DND-41 (cell line): ENCODE measurements at regions not wholly inside any gene's neighbourhood (a gene's known extent, or its start where the extent isn't known, plus 50 kb on each side); places are given as distances from the start of the nearest gene placed in this dataset.
A peak's percentile ranks its signal among the peaks of the same experiment; 100 is the strongest.

Experiments used
- ATAC-seq: fragments of 200-7000 bp; cut with Tn5 transposase; 3 replicates; pipeline ENCODE4 v1.9.1; 2021; ENCODE audit warnings: low read depth; ENCODE audit not compliant: insufficient read depth
- DNase-seq: peaks from one replicate; pipeline ENCODE4 v3.0.0-alpha.2; 2020
- H2AFZ ChIP-seq: 2 replicates; pipeline ENCODE4 v1.6.0; 2012; ENCODE audit warnings: low read depth, low read length
- H3K27ac ChIP-seq: 2 replicates; pipeline ENCODE4 v1.5.1; 2012; ENCODE audit warnings: low read length, inconsistent platforms
- H3K27me3 ChIP-seq: fragments of 200-600 bp; sonication (generic); 2 replicates; pipeline ENCODE4 v1.6.0; 2012; ENCODE audit warnings: low read length, mild to moderate bottlenecking, inconsistent platforms; ENCODE audit not compliant: insufficient read depth, poor library complexity
- H3K36me3 ChIP-seq: 2 replicates; pipeline ENCODE4 v1.5.1; 2012; ENCODE audit warnings: low read length, inconsistent platforms; ENCODE audit not compliant: insufficient read depth
- H3K4me1 ChIP-seq: 2 replicates; pipeline ENCODE4 v1.5.1; 2012; ENCODE audit warnings: mild to moderate bottlenecking, low read length; ENCODE audit not compliant: insufficient read depth
- H3K4me2 ChIP-seq: 2 replicates; pipeline ENCODE4 v1.6.0; 2012; ENCODE audit warnings: mild to moderate bottlenecking, moderate library complexity, low read length, inconsistent platforms; ENCODE audit not compliant: insufficient read depth
- H3K4me3 ChIP-seq, 2 experiments: fragments of 200-600 bp in 1 of 2; shearing (Covaris generic) in 1 of 2; 2 replicates each; pipeline ENCODE4 v1.5.1; 2012 to 2016; ENCODE audit warnings: inconsistent platforms in 2 of 2, low read length in 2 of 2, mild to moderate bottlenecking in 2 of 2, low read depth in 1 of 2, moderate library complexity in 1 of 2
- H3K79me2 ChIP-seq: 2 replicates; pipeline ENCODE4 v1.6.0; 2012; ENCODE audit warnings: low read length, inconsistent platforms; ENCODE audit not compliant: insufficient read depth
- H3K9ac ChIP-seq: 2 replicates; pipeline ENCODE4 v1.6.0; 2012; ENCODE audit warnings: low read depth, mild to moderate bottlenecking, inconsistent platforms, low read length, moderate library complexity
- H3K9me3 ChIP-seq: 2 replicates; pipeline ENCODE4 v1.5.1; 2012; ENCODE audit warnings: low read length, moderate library complexity, mild to moderate bottlenecking, inconsistent platforms; ENCODE audit not compliant: insufficient read depth, severe bottlenecking
- H4K20me1 ChIP-seq: 2 replicates; pipeline ENCODE4 v1.6.0; 2012; ENCODE audit warnings: low read length; ENCODE audit not compliant: insufficient read depth
- EZH2 ChIP-seq: IDR thresholded peaks from 3 replicates; pipeline ENCODE4 v1.6.1; 2012; ENCODE audit warnings: borderline replicate concordance, low read depth, mild to moderate bottlenecking, moderate library complexity, low read length, inconsistent platforms; ENCODE audit not compliant: severe bottlenecking
- TF ChIP-seq, protein P1 (sequence below): IDR thresholded peaks from 2 replicates; pipeline ENCODE4 v1.5.1; 2012; ENCODE audit warnings: borderline replicate concordance, low read length, moderate library complexity, mild to moderate bottlenecking; ENCODE audit not compliant: poor library complexity, severe bottlenecking; ENCODE audit errors: extremely low read depth

- Histone ChIP-seq H3K4me3 (no peak overlapping the region), H3K27me3 (no peaks in the 10 kb centered on the region), H3K79me2 (no peaks in the 10 kb centered on the region), H3K9ac (no peak overlapping the region), H3K36me3 (no peaks in the 10 kb centered on the region), H3K4me2 (no peak overlapping the region), H3K9me3 (no peaks in the 10 kb centered on the region), H4K20me1 (no peaks in the 10 kb centered on the region), H2AFZ (no peak overlapping the region), H3K27ac (no peak overlapping the region), H3K4me1 (no peaks in the 10 kb centered on the region)
- TF ChIP-seq, protein P1, sequence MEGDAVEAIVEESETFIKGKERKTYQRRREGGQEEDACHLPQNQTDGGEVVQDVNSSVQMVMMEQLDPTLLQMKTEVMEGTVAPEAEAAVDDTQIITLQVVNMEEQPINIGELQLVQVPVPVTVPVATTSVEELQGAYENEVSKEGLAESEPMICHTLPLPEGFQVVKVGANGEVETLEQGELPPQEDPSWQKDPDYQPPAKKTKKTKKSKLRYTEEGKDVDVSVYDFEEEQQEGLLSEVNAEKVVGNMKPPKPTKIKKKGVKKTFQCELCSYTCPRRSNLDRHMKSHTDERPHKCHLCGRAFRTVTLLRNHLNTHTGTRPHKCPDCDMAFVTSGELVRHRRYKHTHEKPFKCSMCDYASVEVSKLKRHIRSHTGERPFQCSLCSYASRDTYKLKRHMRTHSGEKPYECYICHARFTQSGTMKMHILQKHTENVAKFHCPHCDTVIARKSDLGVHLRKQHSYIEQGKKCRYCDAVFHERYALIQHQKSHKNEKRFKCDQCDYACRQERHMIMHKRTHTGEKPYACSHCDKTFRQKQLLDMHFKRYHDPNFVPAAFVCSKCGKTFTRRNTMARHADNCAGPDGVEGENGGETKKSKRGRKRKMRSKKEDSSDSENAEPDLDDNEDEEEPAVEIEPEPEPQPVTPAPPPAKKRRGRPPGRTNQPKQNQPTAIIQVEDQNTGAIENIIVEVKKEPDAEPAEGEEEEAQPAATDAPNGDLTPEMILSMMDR: no peak
- no peak for TF ChIP-seq EZH2
- no peak for DNase-seq
- ATAC-seq: no peak
These were observed 189.7 kb upstream of the ITM2A start for GRCh38 chrX:79556800-79557199.

GRCh38 chrX:79530310-79531108 lies 163.4 kb upstream of the ITM2A start:
- TF ChIP-seq EZH2: no peak
- TF ChIP-seq, protein P1: no peak

GRCh38 chrX:79524642-79525041 lies 157.5 kb upstream of the ITM2A start:
- Histone ChIP-seq H3K27ac (no peak overlapping the region), H3K27me3 (no peaks in the 10 kb centered on the region), H3K9me3 (no peaks in the 10 kb centered on the region), H4K20me1 (no peaks in the 10 kb centered on the region), H3K4me3 (no peak overlapping the region), H2AFZ (no peak overlapping the region), H3K36me3 (no peaks in the 10 kb centered on the region), H3K4me1 (no peaks in the 10 kb centered on the region), H3K79me2 (no peaks in the 10 kb centered on the region), H3K4me2 (no peak overlapping the region), H3K9ac (no peak overlapping the region)
- ATAC-seq (no peak; the same call in 2 of the 3 replicates), DNase-seq (peak; percentile 10)
- TF ChIP-seq, protein P1: peak; percentile 62
- TF ChIP-seq EZH2: no peak

More at GRCh38 chrX:79530310-79531108, 163.4 kb upstream of the ITM2A start:
- H3K4me3 ChIP-seq: no peak overlapping the region
- no peak overlapping the region for H3K27ac ChIP-seq
- no peak for ATAC-seq
- no peaks in the 10 kb centered on the region for H4K20me1 ChIP-seq
- DNase-seq: no peak
- no peaks in the 10 kb centered on the region for H3K4me1 ChIP-seq
- H2AFZ ChIP-seq: no peak overlapping the region
- no peak overlapping the region for H3K4me2 ChIP-seq
- H3K36me3 ChIP-seq: no peaks in the 10 kb centered on the region
- H3K27me3 ChIP-seq: no peaks in the 10 kb centered on the region
- no peaks in the 10 kb centered on the region for H3K79me2 ChIP-seq
- H3K9ac ChIP-seq: no peak overlapping the region
- H3K9me3 ChIP-seq: no peaks in the 10 kb centered on the region
